ENCODE measurements at regions not wholly inside any gene's neighbourhood (a gene's known extent, or its start where the extent isn't known, plus 50 kb on each side); places are given as distances from the start of the nearest gene placed in this dataset.

DNA sequence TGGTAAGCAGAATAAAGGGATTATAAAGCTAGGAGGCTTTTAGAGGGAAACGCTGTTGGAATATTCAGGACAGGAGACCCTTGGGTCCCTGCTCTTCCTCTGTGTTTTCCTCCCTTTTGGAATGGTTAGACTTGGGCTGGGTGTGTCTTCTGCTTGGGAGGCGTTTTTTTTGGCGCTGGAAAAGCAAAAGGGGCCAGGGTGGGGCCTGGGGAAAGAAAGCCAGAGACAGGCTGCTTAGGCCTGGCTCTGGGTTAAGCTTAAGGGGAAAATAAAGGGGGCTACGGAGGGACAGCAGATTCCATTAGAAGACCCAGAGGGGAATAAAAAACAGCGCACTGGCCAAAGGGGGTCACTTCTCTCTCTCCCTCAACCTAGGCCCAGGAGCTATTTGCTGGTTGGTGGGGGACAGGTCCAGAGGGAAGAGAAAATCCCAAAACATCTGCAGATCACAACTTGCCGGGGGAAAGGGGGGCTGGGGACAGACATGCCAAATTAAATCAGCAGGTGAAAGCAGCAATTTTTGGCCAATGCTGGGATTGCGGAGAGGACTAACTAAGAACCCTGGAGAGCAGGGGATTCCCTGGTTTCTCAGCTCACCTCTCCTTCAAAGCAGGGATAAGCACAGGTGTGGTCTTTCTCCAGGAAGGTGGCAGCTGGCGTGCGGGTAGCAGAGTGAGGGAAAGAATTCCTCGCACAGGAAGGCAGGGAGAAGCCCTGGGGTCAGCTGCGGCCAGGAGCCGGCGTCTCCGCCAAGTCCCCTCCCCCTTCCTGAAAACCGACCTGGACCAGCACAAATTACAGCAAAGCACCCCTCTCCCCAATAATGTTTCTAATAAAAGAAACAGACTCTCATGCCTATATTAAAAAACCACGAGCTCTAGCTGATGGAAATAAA is 82.2 kb upstream of the AK4 start:
- Histone ChIP-seq H3K9me3 (ENCODE audit: low read length) (no peaks in the 10 kb centered on the region), H3K4me3 (ENCODE audit: low read length) (peak overlapping the region; percentile 82), H3K36me3 (ENCODE audit: insufficient read depth, low read length) (no peaks in the 10 kb centered on the region), H2AFZ (ENCODE audit: low read depth, low read length) (peak overlapping the region; percentile 99), H3K4me1 (ENCODE audit: insufficient read depth, low read length) (peaks cover 18% of the 10 kb centered on the region), H3K27me3 (ENCODE audit: insufficient read depth, low read length) (no peaks in the 10 kb centered on the region)

DNA sequence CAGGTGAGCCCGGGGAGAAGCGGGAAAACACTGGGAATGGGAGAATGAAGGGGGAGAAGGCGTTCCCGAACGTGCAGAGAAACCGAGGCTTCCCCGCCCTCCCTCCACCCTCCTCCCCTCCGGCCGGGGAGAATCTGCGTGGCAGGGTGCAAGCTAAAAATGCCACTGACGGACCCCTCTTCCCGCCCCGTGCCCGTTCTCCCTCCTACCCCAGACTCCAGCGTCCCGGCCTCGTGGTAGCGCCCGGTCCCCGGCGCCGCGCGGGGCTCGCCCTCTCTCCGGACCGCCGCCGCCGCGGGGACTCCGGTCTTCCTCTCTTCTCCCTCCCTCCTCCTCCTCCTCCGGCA is 81.6 kb upstream of the AK4 start:
- no peaks in the 10 kb centered on the region for H3K27me3 ChIP-seq (ENCODE audit: insufficient read depth, low read length)
- H2AFZ ChIP-seq (ENCODE audit: low read depth, low read length) = peak overlapping the region; percentile 99
- peaks cover 18% of the 10 kb centered on the region for H3K4me1 ChIP-seq (ENCODE audit: insufficient read depth, low read length)
- no peaks in the 10 kb centered on the region for H3K9me3 ChIP-seq (ENCODE audit: low read length)
- no peaks in the 10 kb centered on the region for H3K36me3 ChIP-seq (ENCODE audit: insufficient read depth, low read length)
- H3K4me3 ChIP-seq (ENCODE audit: low read length) = peak overlapping the region; percentile 82

DNA sequence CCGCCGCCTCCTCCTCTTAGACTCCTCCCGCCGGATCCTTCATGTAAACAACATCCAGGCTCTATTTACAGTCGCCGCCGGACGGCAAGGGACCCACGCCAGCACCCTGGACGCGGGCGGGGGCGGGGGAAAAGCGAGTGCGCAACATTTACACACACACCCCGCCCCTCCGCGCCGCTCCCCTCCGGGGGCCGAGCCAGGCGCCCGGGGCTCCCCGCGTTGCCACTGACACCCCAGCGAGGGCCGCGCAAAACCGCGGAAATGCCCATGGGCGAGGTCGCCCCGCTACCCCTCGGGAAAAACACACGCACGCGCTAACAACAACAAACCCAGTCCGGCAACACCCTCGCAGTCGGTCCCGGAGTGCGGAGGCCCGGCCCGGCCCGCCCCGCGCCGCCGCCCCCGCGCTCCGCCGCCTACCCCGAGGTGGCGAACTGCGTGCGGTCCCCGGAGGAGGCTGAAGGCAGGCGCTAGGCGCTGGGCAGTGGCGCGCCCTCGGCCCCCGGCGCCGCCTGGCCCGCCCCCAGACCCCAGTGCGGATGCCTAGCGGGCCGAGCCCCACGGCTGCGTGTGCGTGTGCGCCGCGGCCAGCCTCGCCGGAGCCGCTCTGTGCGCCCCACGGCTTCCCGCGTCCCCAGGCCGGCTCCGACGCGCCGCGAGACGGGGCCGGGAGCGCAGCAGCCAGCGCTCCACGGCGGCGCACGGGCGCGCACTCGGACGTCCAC is 81.1 kb upstream of the AK4 start:
- peak overlapping the region; percentile 99 for H2AFZ ChIP-seq (ENCODE audit: low read depth, low read length)
- H3K36me3 ChIP-seq (ENCODE audit: insufficient read depth, low read length) = no peaks in the 10 kb centered on the region
- H3K27me3 ChIP-seq (ENCODE audit: insufficient read depth, low read length) = no peaks in the 10 kb centered on the region
- peak overlapping the region; percentile 82 for H3K4me3 ChIP-seq (ENCODE audit: low read length)
- H3K4me1 ChIP-seq (ENCODE audit: insufficient read depth, low read length) = peaks cover 18% of the 10 kb centered on the region
- H3K9me3 ChIP-seq (ENCODE audit: low read length) = no peaks in the 10 kb centered on the region

DNA sequence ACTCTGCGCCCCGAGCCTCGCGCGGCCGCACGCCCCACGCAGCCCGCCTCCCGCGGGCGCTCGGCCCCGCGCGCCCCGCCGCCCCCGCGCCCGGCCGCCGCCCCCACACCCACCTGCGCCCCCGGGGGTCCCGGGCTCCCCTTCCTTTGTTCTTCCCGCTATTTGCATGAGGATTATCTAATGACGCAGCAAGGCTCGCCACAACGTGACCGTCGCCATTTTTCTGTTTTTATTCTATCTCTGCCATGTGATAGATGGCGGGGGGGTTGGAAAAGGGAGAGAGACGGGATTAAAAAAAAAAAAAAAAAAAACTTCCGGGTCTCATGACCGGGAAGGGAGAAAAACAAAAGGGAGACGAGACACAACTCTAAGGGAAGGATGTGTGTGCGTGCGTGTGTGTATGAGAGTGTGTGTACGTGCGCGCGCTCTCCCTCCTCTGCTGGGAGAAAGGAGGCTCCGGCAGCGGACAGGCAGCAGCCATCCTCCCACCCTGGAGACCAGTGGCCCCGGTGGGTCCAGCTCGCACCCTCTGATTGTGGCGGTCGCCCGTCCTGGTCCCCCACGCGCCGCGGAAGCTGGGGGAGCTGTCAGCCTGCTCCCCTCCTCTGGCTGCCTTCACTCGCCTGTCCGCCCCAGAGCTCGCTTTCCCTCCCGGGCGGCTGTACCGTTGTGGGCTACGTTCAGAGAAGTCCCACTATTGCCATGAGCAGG is 80.4 kb upstream of the AK4 start:
- H3K4me1 ChIP-seq (ENCODE audit: insufficient read depth, low read length) = peaks cover 18% of the 10 kb centered on the region
- H3K9me3 ChIP-seq (ENCODE audit: low read length) = no peaks in the 10 kb centered on the region
- peak overlapping the region; percentile 82 for H3K4me3 ChIP-seq (ENCODE audit: low read length)
- peak overlapping the region; percentile 92 for H2AFZ ChIP-seq (ENCODE audit: low read depth, low read length)
- H3K27me3 ChIP-seq (ENCODE audit: insufficient read depth, low read length) = no peaks in the 10 kb centered on the region
- H3K36me3 ChIP-seq (ENCODE audit: insufficient read depth, low read length) = no peaks in the 10 kb centered on the region

GRCh38 chr1:65068202-65069010 is 79.6 kb upstream of the AK4 start:
- no peaks in the 10 kb centered on the region for H3K36me3 ChIP-seq (ENCODE audit: insufficient read depth, low read length)
- H3K4me1 ChIP-seq (ENCODE audit: insufficient read depth, low read length) = peaks cover 18% of the 10 kb centered on the region
- H3K9me3 ChIP-seq (ENCODE audit: low read length) = no peaks in the 10 kb centered on the region
- no peaks in the 10 kb centered on the region for H3K27me3 ChIP-seq (ENCODE audit: insufficient read depth, low read length)
- peak overlapping the region; percentile 82 for H3K4me3 ChIP-seq (ENCODE audit: low read length)
- H2AFZ ChIP-seq (ENCODE audit: low read depth, low read length) = peak overlapping the region; percentile 92

DNA sequence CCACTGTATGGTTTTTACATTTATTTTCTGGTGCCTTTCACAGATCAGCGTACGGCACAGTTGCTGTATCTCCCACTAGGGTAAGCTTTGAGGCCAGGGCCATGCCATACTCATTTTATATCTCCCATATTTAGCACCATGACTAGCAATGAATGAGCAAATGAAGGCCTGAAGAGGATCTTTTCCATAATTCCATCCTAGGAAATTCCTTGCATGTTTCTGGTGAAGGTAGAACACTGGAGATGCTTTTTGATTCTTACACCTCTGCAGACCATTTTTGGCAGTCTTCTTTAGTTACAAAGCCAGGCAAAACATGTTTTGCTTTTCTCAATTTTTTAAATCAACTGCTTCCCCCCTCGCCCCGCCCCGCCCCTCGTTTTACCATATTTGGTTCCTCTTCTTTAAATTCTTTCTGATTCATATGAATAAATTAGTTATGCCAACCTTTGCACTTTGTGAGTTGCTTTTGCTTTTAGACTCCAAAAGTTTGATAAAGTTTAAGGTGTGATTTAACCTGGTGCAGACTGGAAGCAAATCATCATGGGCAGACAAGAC is 78.9 kb upstream of the AK4 start:
- Histone ChIP-seq H3K36me3 (ENCODE audit: insufficient read depth, low read length) (no peaks in the 10 kb centered on the region), H3K4me1 (ENCODE audit: insufficient read depth, low read length) (peaks cover 18% of the 10 kb centered on the region), H3K9me3 (ENCODE audit: low read length) (no peaks in the 10 kb centered on the region), H2AFZ (ENCODE audit: low read depth, low read length) (peak overlapping the region; percentile 92), H3K27me3 (ENCODE audit: insufficient read depth, low read length) (no peaks in the 10 kb centered on the region), H3K4me3 (ENCODE audit: low read length) (peak overlapping the region; percentile 82)

DNA sequence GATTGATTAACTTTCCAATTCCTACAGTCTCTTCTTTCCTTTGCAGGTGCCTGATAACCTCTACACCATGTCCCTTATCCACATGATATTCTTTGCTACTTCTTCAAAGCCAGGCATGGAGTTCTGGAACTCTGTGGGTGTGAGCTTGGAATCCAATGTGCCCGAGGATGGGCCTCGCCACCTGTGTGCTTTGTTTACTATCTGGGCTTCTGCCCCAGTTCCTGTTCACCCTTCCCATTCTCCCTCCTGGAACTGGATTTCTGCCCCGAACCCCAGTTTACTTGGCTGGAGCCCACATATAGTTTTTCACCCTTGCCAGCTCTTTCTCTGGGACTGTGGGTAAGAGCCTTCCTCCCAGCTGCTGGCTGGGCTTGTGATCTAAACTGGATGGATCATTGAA is 75.2 kb upstream of the AK4 start:
- Histone ChIP-seq H3K4me1 (ENCODE audit: insufficient read depth, low read length) (peaks cover 6% of the 10 kb centered on the region), H3K9me3 (ENCODE audit: low read length) (no peaks in the 10 kb centered on the region), H2AFZ (ENCODE audit: low read depth, low read length) (no peak overlapping the region), H3K4me3 (ENCODE audit: low read length) (no peak overlapping the region), H3K27me3 (ENCODE audit: insufficient read depth, low read length) (no peaks in the 10 kb centered on the region), H3K36me3 (ENCODE audit: insufficient read depth, low read length) (no peaks in the 10 kb centered on the region)

- Histone ChIP-seq H3K4me1 (ENCODE audit: insufficient read depth, low read length) (no peaks in the 10 kb centered on the region), H3K9me3 (ENCODE audit: low read length) (no peaks in the 10 kb centered on the region)
These were observed 72.7 kb upstream of the AK4 start for GRCh38 chr1:65075123-65075976.

DNA sequence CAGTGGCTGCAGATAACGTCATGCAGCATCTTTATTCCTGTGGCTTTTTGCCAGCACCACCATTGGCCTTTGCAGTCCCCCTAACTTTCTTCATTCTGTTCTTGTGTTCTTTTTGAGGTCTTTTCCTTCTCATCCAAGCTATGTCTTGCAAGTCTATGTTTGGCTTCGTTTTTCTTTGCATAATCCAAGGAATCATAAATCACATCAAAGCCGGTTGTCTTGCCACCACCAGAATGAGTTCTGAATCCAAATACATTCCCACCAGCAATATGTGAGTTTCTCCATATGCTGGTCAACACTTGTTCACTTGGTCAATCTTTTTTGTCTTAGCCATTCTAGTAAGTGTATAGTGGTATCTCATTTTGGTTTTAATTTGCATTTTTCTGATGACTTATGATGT is 70.6 kb upstream of the AK4 start:
- no peak overlapping the region for H3K4me3 ChIP-seq (ENCODE audit: low read length)
- no peak overlapping the region for H2AFZ ChIP-seq (ENCODE audit: low read depth, low read length)
- H3K27me3 ChIP-seq (ENCODE audit: insufficient read depth, low read length) = no peaks in the 10 kb centered on the region
- H3K36me3 ChIP-seq (ENCODE audit: insufficient read depth, low read length) = no peaks in the 10 kb centered on the region
- H3K4me1 ChIP-seq (ENCODE audit: insufficient read depth, low read length) = no peaks in the 10 kb centered on the region
- no peaks in the 10 kb centered on the region for H3K9me3 ChIP-seq (ENCODE audit: low read length)

More at GRCh38 chr1:65075123-65075976, 72.7 kb upstream of the AK4 start:
- Histone ChIP-seq H3K36me3 (ENCODE audit: insufficient read depth, low read length) (no peaks in the 10 kb centered on the region), H3K4me3 (ENCODE audit: low read length) (no peak overlapping the region), H3K27me3 (ENCODE audit: insufficient read depth, low read length) (no peaks in the 10 kb centered on the region), H2AFZ (ENCODE audit: low read depth, low read length) (no peak overlapping the region)

GRCh38 chr1:65079941-65080340 is 68.1 kb upstream of the AK4 start:
- no peaks in the 10 kb centered on the region for H3K4me1 ChIP-seq (ENCODE audit: insufficient read depth, low read length)
- no peaks in the 10 kb centered on the region for H3K9me3 ChIP-seq (ENCODE audit: low read length)
- no peak overlapping the region for H2AFZ ChIP-seq (ENCODE audit: low read depth, low read length)
- H3K36me3 ChIP-seq (ENCODE audit: insufficient read depth, low read length) = no peaks in the 10 kb centered on the region
- no peaks in the 10 kb centered on the region for H3K27me3 ChIP-seq (ENCODE audit: insufficient read depth, low read length)
- H3K4me3 ChIP-seq (ENCODE audit: low read length) = no peak overlapping the region

GRCh38 chr1:65082346-65083040 is 65.5 kb upstream of the AK4 start:
- H2AFZ ChIP-seq (ENCODE audit: low read depth, low read length) = no peak overlapping the region
- H3K27me3 ChIP-seq (ENCODE audit: insufficient read depth, low read length) = no peaks in the 10 kb centered on the region
- no peaks in the 10 kb centered on the region for H3K36me3 ChIP-seq (ENCODE audit: insufficient read depth, low read length)
- no peaks in the 10 kb centered on the region for H3K4me1 ChIP-seq (ENCODE audit: insufficient read depth, low read length)
- no peaks in the 10 kb centered on the region for H3K9me3 ChIP-seq (ENCODE audit: low read length)
- H3K4me3 ChIP-seq (ENCODE audit: low read length) = no peak overlapping the region

Measured in neuron (in vitro differentiated cells).